DOHH2 (cell line): ENCODE measurements at regions not wholly inside any gene's neighbourhood (a gene's known extent, or its start where the extent isn't known, plus 50 kb on each side); places are given as distances from the start of the nearest gene placed in this dataset.

Source experiments
- CTCF ChIP-seq: fragments of 200-600 bp; sonication (generic); IDR thresholded peaks from one replicate; pipeline ENCODE4 v1.5.1; 2014; ENCODE audit warnings: antibody characterized with exemption, mild to moderate bottlenecking, low read depth, low read length; ENCODE audit not compliant: poor library complexity, severe bottlenecking
- EZH2phosphoT487 ChIP-seq: fragments of 200-600 bp; sonication (generic); IDR thresholded peaks from 2 replicates; pipeline ENCODE4 v1.6.1; 2017; ENCODE audit warnings: borderline replicate concordance, mild to moderate bottlenecking, antibody characterized with exemption, low read length, moderate library complexity, mixed read lengths

DNA sequence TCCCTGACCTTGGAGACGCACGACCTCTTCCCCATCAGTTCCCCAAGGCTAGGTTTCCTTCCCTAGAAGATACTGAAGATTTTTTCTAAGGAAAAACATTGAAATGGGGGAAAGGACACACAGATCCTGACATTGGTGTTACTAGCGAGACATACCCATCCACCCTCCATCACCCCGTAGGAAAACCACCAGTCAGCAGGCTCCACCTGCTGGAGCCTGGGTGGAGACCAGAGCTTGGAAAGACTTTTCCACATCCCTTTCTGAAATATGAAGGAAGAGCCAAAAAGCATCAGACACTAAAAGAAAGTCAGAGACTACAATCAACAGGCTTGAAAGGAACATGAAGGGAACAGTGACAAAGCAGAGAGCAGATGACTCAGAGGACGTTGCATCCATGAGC is 638.0 kb downstream of the IRX1 start:
- TF ChIP-seq CTCF (no peak), EZH2phosphoT487 (no peak)
